Right lobe of liver (tissue), 6 donors: ENCODE measurements at regions not wholly inside any gene's neighbourhood (a gene's known extent, or its start where the extent isn't known, plus 50 kb on each side); places are given as distances from the start of the nearest gene placed in this dataset.

Experiments used
- ATAC-seq, 4 donors: fragments of 200-7000 bp; cut with Tn5 transposase; one replicate each; pipeline ENCODE4 v1.9.1; 2020; ENCODE audit warnings: mild to moderate bottlenecking in 4 of 4, moderate library complexity in 4 of 4
- DNase-seq, 3 donors: peaks; one replicate each; pipeline ENCODE4 v3.0.0-alpha.2; 2020
- H3K27ac ChIP-seq, 3 donors: fragments of 200-600 bp; one replicate each; pipeline ENCODE4 v1.8.0; 2022
- H3K27me3 ChIP-seq, 2 donors: fragments of 200-600 bp; one replicate each; pipeline ENCODE4 v1.8.0; 2022
- H3K36me3 ChIP-seq, 4 donors: fragments of 200-600 bp; sonication (generic) in 1 of 4; one replicate each; pipeline versions ENCODE4 v1.5.1 to v1.8.0; 2017 to 2022; ENCODE audit warnings: control low read depth in 1 of 4
- H3K4me1 ChIP-seq, 4 donors: fragments of 200-600 bp; sonication (generic) in 1 of 4; one replicate each; pipeline versions ENCODE4 v1.5.1 to v1.8.0; 2017 to 2022; ENCODE audit warnings: control low read depth in 1 of 4
- H3K4me3 ChIP-seq, 3 donors: fragments of 200-600 bp; one replicate each; pipeline ENCODE4 v1.8.0; 2022
- H3K9me3 ChIP-seq, 4 donors: fragments of 200-600 bp; sonication (generic) in 1 of 4; one replicate each; pipeline versions ENCODE4 v1.5.1 to v1.8.0; 2017 to 2022; ENCODE audit warnings: control low read depth in 1 of 4
- POLR2A ChIP-seq: fragments of 450-650 bp; IDR thresholded peaks from one replicate; pipeline ENCODE4 v1.6.1; 2017; ENCODE audit warnings: antibody characterized with exemption, mild to moderate bottlenecking
- WGBS: methylation state at CpG from one replicate; pipeline ENCODE4 v1.1.6; 2018; ENCODE audit warnings: low coverage, low lambda C conversion rate; ENCODE audit not compliant: insufficient coverage; ENCODE audit errors: missing lambda C conversion rate; 5-methylcytosine and 5-hydroxymethylcytosine counted together
- intact Hi-C, 2 donors: fragments of 100-400 bp; cut with DNase I; formaldehyde crosslinking; loops; one replicate each; pipeline versions ENCODE4 v1.11.2 to v1.14.1; 2022
- TF ChIP-seq, protein P1 (sequence below), 4 donors: fragments of 200-600 bp in 3 of 4; fragments of 450-650 bp in 1 of 4; IDR thresholded peaks; one replicate each; pipeline versions ENCODE4 v1.5.1 to v1.8.0; 2016 to 2022; ENCODE audit warnings: antibody characterized with exemption in 4 of 4, mild to moderate bottlenecking in 2 of 4
- donor health status: DM: no; HTN: yes; CAD: no.
- donor health status: DM: no; HTN: no; CAD: no.
- donor health status: DM: no; HTN: no; CAD: no.
- donor health status: DM: no; HTN: yes; CAD: no.
- donor health status: DM: no; HTN: yes; CAD: no.

DNA sequence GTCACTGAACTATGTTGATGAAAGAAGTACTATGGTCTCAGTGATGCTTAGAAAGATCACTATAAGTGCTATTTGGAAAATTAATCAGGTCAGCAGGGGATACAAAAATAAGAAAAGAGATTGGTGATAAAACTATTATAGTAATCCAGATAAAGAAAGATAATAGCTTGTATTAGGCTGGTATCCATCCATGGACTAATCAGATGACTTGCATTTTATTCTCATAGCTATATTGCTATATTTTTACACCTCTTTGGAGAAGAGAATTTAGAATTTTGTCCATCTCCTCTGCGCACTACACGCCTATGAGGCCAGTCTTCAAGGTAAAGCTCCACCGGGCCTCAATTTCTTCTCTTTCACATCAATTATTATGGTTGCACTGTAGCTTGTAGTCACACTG lies 635.1 kb upstream of the DDX18 start:
- H3K36me3 ChIP-seq, result no peaks in the 10 kb centered on the region

DNA sequence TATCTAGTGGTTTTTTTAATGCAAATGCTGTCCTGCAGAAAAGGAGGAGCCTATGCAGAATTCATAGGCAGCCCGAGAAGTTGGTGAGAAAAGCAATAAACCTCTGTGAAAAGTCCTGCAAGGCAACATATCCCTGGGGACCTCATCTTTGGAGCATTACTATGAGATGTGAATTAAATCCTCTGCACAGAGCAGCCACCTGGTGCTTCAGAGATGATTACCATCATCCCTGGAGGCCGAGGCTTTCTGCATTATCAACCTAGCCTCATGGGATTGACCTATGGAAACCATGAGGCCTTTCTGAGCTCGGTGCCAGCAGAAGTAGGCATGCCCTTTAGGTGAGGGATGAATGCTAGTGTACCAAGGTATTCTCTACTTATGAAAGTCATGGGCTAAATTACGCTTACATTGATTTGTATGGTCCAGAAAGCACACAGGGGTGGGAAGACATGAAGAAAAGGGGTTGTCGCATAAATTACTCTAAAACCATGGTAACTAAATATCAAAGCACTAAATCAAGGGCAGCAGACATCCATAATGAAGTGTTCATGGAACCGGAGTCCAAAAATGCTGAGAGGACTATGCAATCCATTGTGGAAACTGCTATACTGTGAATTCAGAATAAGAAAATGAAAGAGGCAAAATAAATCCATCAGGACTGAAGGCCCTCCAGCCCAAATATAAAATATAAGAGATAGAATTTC lies 623.5 kb upstream of the DDX18 start:
- intact Hi-C loops, result no loop called here
- Histone ChIP-seq H3K27me3 (no peaks in the 10 kb centered on the region), H3K4me3 (no peak overlapping the region), H3K27ac (no peak overlapping the region), H3K36me3 (no peaks in the 10 kb centered on the region), H3K4me1 (no peaks in the 10 kb centered on the region), H3K9me3 (no peaks in the 10 kb centered on the region)
- DNase-seq (no peak), ATAC-seq (no peak)
- no peak for TF ChIP-seq POLR2A
- TF ChIP-seq, protein P1, sequence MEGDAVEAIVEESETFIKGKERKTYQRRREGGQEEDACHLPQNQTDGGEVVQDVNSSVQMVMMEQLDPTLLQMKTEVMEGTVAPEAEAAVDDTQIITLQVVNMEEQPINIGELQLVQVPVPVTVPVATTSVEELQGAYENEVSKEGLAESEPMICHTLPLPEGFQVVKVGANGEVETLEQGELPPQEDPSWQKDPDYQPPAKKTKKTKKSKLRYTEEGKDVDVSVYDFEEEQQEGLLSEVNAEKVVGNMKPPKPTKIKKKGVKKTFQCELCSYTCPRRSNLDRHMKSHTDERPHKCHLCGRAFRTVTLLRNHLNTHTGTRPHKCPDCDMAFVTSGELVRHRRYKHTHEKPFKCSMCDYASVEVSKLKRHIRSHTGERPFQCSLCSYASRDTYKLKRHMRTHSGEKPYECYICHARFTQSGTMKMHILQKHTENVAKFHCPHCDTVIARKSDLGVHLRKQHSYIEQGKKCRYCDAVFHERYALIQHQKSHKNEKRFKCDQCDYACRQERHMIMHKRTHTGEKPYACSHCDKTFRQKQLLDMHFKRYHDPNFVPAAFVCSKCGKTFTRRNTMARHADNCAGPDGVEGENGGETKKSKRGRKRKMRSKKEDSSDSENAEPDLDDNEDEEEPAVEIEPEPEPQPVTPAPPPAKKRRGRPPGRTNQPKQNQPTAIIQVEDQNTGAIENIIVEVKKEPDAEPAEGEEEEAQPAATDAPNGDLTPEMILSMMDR (IDR thresholded peaks at IDR 0.05), result no peak
- WGBS, result 47% methylated on average over 5 of the region's 6 CpGs

More for the DNA sequence above, 635.1 kb upstream of the DDX18 start:
- H3K27me3 ChIP-seq, result no peaks in the 10 kb centered on the region
- DNase-seq (no peak), ATAC-seq (no peak)
- no peaks in the 10 kb centered on the region for H3K9me3 ChIP-seq
- 77% methylated on average over 3 of the region's 3 CpGs for WGBS
- no peaks in the 10 kb centered on the region for H3K4me1 ChIP-seq
- no peak for TF ChIP-seq POLR2A
- TF ChIP-seq, protein P1 (IDR thresholded peaks at IDR 0.05), result no peak
- no peak overlapping the region for H3K27ac ChIP-seq
- H3K4me3 ChIP-seq, result no peak overlapping the region
- intact Hi-C loops, result no loop called here

DNA sequence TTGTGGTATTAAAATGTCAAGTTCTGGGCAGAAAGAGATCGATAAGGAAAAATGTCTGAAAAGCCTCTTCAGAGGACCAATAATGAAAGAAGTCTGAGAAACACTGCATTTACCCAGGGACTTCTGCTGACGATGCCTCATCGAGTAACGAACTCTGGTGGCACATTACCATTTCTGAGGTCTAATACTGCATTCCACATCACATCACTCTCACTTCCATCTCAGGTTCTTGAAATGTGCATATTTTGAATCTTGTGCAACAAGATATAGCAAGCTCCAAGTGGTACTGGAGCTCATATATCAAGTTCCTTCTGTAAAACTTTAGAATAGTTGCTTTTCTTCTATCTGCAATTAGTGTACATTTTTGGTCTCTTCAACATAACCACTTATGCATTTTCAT lies 619.1 kb upstream of the DDX18 start:
- Histone ChIP-seq H3K27ac (no peak overlapping the region), H3K4me3 (no peak overlapping the region), H3K9me3 (no peaks in the 10 kb centered on the region), H3K36me3 (no peaks in the 10 kb centered on the region), H3K4me1 (no peaks in the 10 kb centered on the region), H3K27me3 (no peaks in the 10 kb centered on the region)
- WGBS, result 83% methylated on average over 4 of the region's 4 CpGs
- intact Hi-C loops, result no loop called here
- no peak for TF ChIP-seq POLR2A
- TF ChIP-seq, protein P1 (IDR thresholded peaks at IDR 0.05), result no peak
- ATAC-seq, result no peak
- DNase-seq, result no peak

DNA sequence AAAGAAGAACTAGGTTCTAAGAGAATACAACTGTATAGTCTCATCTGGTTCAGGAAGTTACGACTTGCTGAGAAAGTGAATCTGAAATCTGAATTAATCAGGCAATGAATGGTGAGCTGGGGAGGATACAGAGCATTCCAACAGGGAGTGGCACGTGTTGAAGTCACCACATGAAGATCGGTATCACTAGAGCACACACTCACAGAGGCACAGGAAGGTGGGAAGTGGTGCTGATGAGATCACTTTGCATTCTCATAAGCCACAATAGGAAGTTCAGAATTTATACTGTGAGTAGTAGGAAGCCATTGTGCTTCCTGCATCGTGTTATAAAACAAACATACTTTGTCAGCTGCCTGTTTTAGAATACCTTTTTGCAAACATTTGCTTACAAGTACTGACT lies 615.0 kb upstream of the DDX18 start:
- intact Hi-C loops, result no loop called here
- DNase-seq (no peak), ATAC-seq (no peak)
- Histone ChIP-seq H3K9me3 (no peaks in the 10 kb centered on the region), H3K36me3 (no peaks in the 10 kb centered on the region), H3K27ac (no peak overlapping the region), H3K4me1 (no peaks in the 10 kb centered on the region), H3K4me3 (no peak overlapping the region), H3K27me3 (no peaks in the 10 kb centered on the region)
- no peak for TF ChIP-seq POLR2A
- TF ChIP-seq, protein P1 (IDR thresholded peaks at IDR 0.05), result no peak
- WGBS, result 32% methylated on average over 4 of the region's 4 CpGs
